ENCODE measurements at regions not wholly inside any gene's neighbourhood (a gene's known extent, or its start where the extent isn't known, plus 50 kb on each side); places are given as distances from the start of the nearest gene placed in this dataset.

- no peaks in the 10 kb centered on the region for H3K27me3 ChIP-seq (ENCODE audit: low read length)
- H4K20me1 ChIP-seq (ENCODE audit: low read depth, low read length): no peaks in the 10 kb centered on the region
- TF ChIP-seq CTCF (IDR thresholded peaks at IDR 0.05; ENCODE audit: insufficient read depth, low read length, poor library complexity, severe bottlenecking) (no peak), EZH2phosphoT487 (conservative IDR thresholded peaks at IDR 0.05; ENCODE audit: low read length) (no peak)
- H3K27ac ChIP-seq (ENCODE audit: low read depth, low read length): no peak overlapping the region
- no peak overlapping the region for H2AFZ ChIP-seq (ENCODE audit: low read depth, low read length, severe bottlenecking)
- no peak overlapping the region for H3K4me3 ChIP-seq (ENCODE audit: insufficient read depth, low read length, poor library complexity, severe bottlenecking)
- H3K9ac ChIP-seq (ENCODE audit: low read length): no peak overlapping the region
- H3K4me2 ChIP-seq (ENCODE audit: low read depth, low read length, poor library complexity, severe bottlenecking): no peak overlapping the region
- no peaks in the 10 kb centered on the region for H3K36me3 ChIP-seq (ENCODE audit: low read length)
- H3K9me3 ChIP-seq (ENCODE audit: insufficient read depth, low read length): no peaks in the 10 kb centered on the region
- H3F3A ChIP-seq (ENCODE audit: insufficient read depth): no peaks in the 10 kb centered on the region
- H3K9me2 ChIP-seq (replicated peaks; ENCODE audit: insufficient read depth, low read length): no peaks in the 10 kb centered on the region
- H3K79me2 ChIP-seq (ENCODE audit: insufficient read depth, low read length): no peaks in the 10 kb centered on the region
Measured at GRCh38 chr13:107961849-107962608, 253.3 kb downstream of the LIG4 start.

- H2AFZ ChIP-seq (ENCODE audit: low read depth, low read length, severe bottlenecking): no peak overlapping the region
- TF ChIP-seq CTCF (IDR thresholded peaks at IDR 0.05; ENCODE audit: insufficient read depth, low read length, poor library complexity, severe bottlenecking) (no peak), EZH2phosphoT487 (conservative IDR thresholded peaks at IDR 0.05; ENCODE audit: low read length) (no peak)
- no peaks in the 10 kb centered on the region for H4K20me1 ChIP-seq (ENCODE audit: low read depth, low read length)
- H3K4me2 ChIP-seq (ENCODE audit: low read depth, low read length, poor library complexity, severe bottlenecking): no peak overlapping the region
- no peaks in the 10 kb centered on the region for H3K36me3 ChIP-seq (ENCODE audit: low read length)
- H3K4me3 ChIP-seq (ENCODE audit: insufficient read depth, low read length, poor library complexity, severe bottlenecking): no peak overlapping the region
- H3K9ac ChIP-seq (ENCODE audit: low read length): no peak overlapping the region
- no peaks in the 10 kb centered on the region for H3F3A ChIP-seq (ENCODE audit: insufficient read depth)
- H3K9me2 ChIP-seq (replicated peaks; ENCODE audit: insufficient read depth, low read length): no peaks in the 10 kb centered on the region
- no peaks in the 10 kb centered on the region for H3K9me3 ChIP-seq (ENCODE audit: insufficient read depth, low read length)
- H3K27me3 ChIP-seq (ENCODE audit: low read length): no peaks in the 10 kb centered on the region
- H3K79me2 ChIP-seq (ENCODE audit: insufficient read depth, low read length): no peaks in the 10 kb centered on the region
- H3K27ac ChIP-seq (ENCODE audit: low read depth, low read length): no peak overlapping the region
Measured at GRCh38 chr13:107960301-107960700, 255.0 kb downstream of the LIG4 start.

GRCh38 chr13:107956889-107957288, 258.4 kb downstream of the LIG4 start:
- Histone ChIP-seq H3K4me2 (ENCODE audit: low read depth, low read length, poor library complexity, severe bottlenecking) (no peak overlapping the region), H3K27me3 (ENCODE audit: low read length) (no peaks in the 10 kb centered on the region), H4K20me1 (ENCODE audit: low read depth, low read length) (no peaks in the 10 kb centered on the region), H3K4me3 (ENCODE audit: insufficient read depth, low read length, poor library complexity, severe bottlenecking) (no peak overlapping the region), H3K9me3 (ENCODE audit: insufficient read depth, low read length) (no peaks in the 10 kb centered on the region), H2AFZ (ENCODE audit: low read depth, low read length, severe bottlenecking) (no peak overlapping the region), H3K9ac (ENCODE audit: low read length) (no peak overlapping the region), H3K36me3 (ENCODE audit: low read length) (no peaks in the 10 kb centered on the region), H3K79me2 (ENCODE audit: insufficient read depth, low read length) (no peaks in the 10 kb centered on the region), H3F3A (ENCODE audit: insufficient read depth) (no peaks in the 10 kb centered on the region), H3K9me2 (replicated peaks; ENCODE audit: insufficient read depth, low read length) (no peaks in the 10 kb centered on the region), H3K27ac (ENCODE audit: low read depth, low read length) (no peak overlapping the region)
- TF ChIP-seq EZH2phosphoT487 (conservative IDR thresholded peaks at IDR 0.05; ENCODE audit: low read length) (no peak), CTCF (IDR thresholded peaks at IDR 0.05; ENCODE audit: insufficient read depth, low read length, poor library complexity, severe bottlenecking) (no peak)

Measured in SU-DHL-6 (cell line).